ENCODE measurements at regions not wholly inside any gene's neighbourhood (a gene's known extent, or its start where the extent isn't known, plus 50 kb on each side); places are given as distances from the start of the nearest gene placed in this dataset.

- TF ChIP-seq TARDBP (IDR thresholded peaks at IDR 0.05; ENCODE audit: borderline replicate concordance) = no peak
Measured at GRCh38 chr2:5287558-5288334, 404.4 kb upstream of the SOX11 start (continued).

GRCh38 chr2:5290900-5291546 is 401.2 kb upstream of the SOX11 start:
- intact Hi-C loops (cut with micrococcal nuclease; ENCODE audit: unreplicated experiment) = loop anchor here (5.0 kb wide), 1 partner anchor 1481 kb away; no protein-coding TSS in a partner anchor
- WGBS (ENCODE audit: insufficient coverage, insufficient replicate concordance, low lambda C conversion rate, missing lambda C conversion rate) = 0% methylated on average over 2 of the region's 2 CpGs
- H3K27me3 ChIP-seq (replicated peaks in 1 of 2; ENCODE audit: control insufficient read depth in 2 of 2, insufficient read depth in 2 of 2, low read length in 1 of 2) = no peaks in the 10 kb centered on the region

More at GRCh38 chr2:5290900-5291546, 401.2 kb upstream of the SOX11 start:
- no peaks in the 10 kb centered on the region for H3K36me3 ChIP-seq (ENCODE audit: control insufficient read depth in 2 of 2, insufficient read depth in 2 of 2, low read length in 1 of 2)
- no peaks in the 10 kb centered on the region for H3K9me3 ChIP-seq (replicated peaks; ENCODE audit: control insufficient read depth, insufficient read depth, low read length)
- no peak for DNase-seq (ENCODE audit: low read depth, low spot score)
- RAD21 ChIA-PET (ENCODE audit: unreplicated experiment) = no interaction called here
- no peak overlapping the region for H3K4me2 ChIP-seq (ENCODE audit: control insufficient read depth, insufficient read depth)
- no peak for ATAC-seq
- H3K9ac ChIP-seq (ENCODE audit: control insufficient read depth, insufficient read depth, low read length) = no peak overlapping the region
- BruUV-seq (replicated peaks) = no TSS peak
- POLR2A ChIA-PET = interaction anchor here (1.1 kb wide), 1 partner anchor 18 kb away, joined by 3 read pairs; no protein-coding TSS in a partner anchor
- no peak overlapping the region for H3K27ac ChIP-seq (ENCODE audit: control insufficient read depth, insufficient read depth)
- H4K20me1 ChIP-seq (ENCODE audit: control insufficient read depth, insufficient read depth) = no peaks in the 10 kb centered on the region
- no peak overlapping the region for H3K4me3 ChIP-seq
- H3K4me1 ChIP-seq (ENCODE audit: control insufficient read depth, insufficient read depth, low read length) = no peaks in the 10 kb centered on the region
- CTCF ChIA-PET = interaction anchor here (0.8 to 1.2 kb wide), 2 partner anchors 11 to 1482 kb away, joined by 3 to 4 read pairs; no protein-coding TSS in a partner anchor
- in situ Hi-C loops (cut with MboI) = no loop called here
- SMC1A ChIA-PET (ENCODE audit: uncharacterized antibody, unreplicated experiment) = no interaction called here
- TF ChIP-seq NR2F1 (conservative IDR thresholded peaks at IDR 0.05) (no peak), ATF7 (IDR thresholded peaks at IDR 0.05; ENCODE audit: low read depth) (no peak), POU2F2 (IDR thresholded peaks at IDR 0.05; ENCODE audit: borderline replicate concordance, low read depth, low read length) (no peak), STAT1 (conservative IDR thresholded peaks at IDR 0.05) (no peak), CTCF (IDR thresholded peaks at IDR 0.05 in 2 of 3, conservative IDR thresholded peaks at IDR 0.05 in 1 of 3; ENCODE audit: control insufficient read depth in 2 of 3, extremely low read depth in 1 of 3, insufficient read depth in 1 of 3, low read depth in 3 of 3, low read length in 3 of 3) (0 out of 6 replicates have a peak, but pooled peaks of 1 of the 3 experiments have one; percentile 6), MYB (IDR thresholded peaks at IDR 0.05; ENCODE audit: borderline replicate concordance, low read depth, low read length) (no peak), ZNF592 (IDR thresholded peaks at IDR 0.05) (no peak)
- no peak for FAIRE-seq
- H2AFZ ChIP-seq (ENCODE audit: control insufficient read depth, low read depth, low read length) = no peak overlapping the region
- H3K79me2 ChIP-seq (ENCODE audit: control insufficient read depth, insufficient read depth, low read length) = no peaks in the 10 kb centered on the region

Measured in GM12878 (cell line).